ENCODE measurements at regions not wholly inside any gene's neighbourhood (a gene's known extent, or its start where the extent isn't known, plus 50 kb on each side); places are given as distances from the start of the nearest gene placed in this dataset.

DNA sequence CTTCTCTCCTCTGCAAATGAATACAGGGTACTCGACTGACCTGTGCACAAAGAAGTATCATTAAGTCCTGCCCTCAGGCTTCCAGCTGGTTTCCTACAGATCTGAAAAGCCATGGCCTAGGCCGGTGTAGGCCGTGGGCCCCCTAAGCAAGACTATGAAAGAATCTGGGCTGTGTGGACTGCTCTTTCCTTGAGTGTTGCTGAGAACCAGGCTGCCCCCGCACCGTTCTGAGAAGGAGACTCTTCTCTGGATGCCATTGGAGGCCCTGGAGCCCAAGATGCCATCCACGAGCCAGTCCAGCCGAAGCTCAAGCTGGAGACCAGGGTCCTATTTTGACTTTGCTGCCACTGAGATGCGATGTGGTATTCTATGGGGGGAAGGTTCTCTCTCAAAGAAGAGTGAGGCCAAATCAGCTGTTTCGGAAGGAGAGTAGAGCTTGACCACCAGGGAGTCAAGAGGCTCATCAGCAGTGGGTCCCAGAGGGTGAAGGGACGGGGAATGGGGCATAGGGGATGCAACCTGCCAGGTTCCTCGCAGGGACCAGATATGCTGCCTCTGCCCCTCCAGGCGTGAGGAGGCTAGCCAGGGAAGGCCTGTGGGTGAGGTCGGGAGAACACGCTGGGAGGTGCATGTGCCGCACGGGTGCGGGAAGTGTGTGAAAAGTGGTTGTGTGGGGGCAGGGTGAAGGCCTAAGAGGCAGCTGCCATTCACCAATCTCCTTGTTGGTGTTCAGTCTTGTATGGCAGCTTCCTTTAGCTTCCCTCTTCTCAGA lies 96.4 kb upstream of the B3GAT1 start:
- no peak for TF ChIP-seq CTCF (IDR thresholded peaks at IDR 0.05)
- no peak for TF ChIP-seq EZH2 (IDR thresholded peaks at IDR 0.05; ENCODE audit: borderline replicate concordance, insufficient read depth, low read depth, low read length, poor library complexity, severe bottlenecking)
